Glomerular visceral epithelial cell (primary cell): ENCODE measurements at regions not wholly inside any gene's neighbourhood (a gene's known extent, or its start where the extent isn't known, plus 50 kb on each side); places are given as distances from the start of the nearest gene placed in this dataset.
"Not testable (repeated sequence)": the region's sequence is repeated elsewhere in the genome, so short reads cannot be mapped to it uniquely, and the experiment has no call there.

Experiments used
- DNase-seq: peaks from one replicate; pipeline ENCODE4 v3.0.0-alpha.2; 2016; ENCODE audit errors: extremely low spot score

GRCh38 chr2:60246583-60246982 lies 306.9 kb downstream of the BCL11A start:
- no peak for DNase-seq

GRCh38 chr2:60234274-60234986 lies 319.0 kb downstream of the BCL11A start:
- no peak for DNase-seq

GRCh38 chr2:60230596-60230995 lies 322.9 kb downstream of the BCL11A start:
- no peak for DNase-seq

DNA sequence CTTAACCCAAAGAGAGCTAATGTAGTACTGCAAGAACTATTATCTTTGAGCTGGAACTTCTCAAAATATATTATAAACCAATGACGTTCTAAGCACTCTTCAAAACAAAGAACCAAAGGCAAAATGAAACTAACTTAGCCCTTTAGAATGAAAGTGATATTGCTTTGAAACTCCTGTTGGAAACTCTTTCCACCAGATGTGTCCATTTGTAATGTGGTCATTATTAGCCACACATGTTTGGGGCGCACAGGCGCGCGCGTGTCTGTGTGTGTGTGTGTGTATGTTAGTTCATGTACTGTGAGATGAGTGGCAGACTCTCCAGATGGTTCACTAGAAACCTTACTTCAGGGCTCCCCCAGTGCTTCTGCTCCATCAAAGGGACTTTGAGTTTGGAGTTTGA lies 323.4 kb downstream of the BCL11A start:
- no peak for DNase-seq

- DNase-seq = no peak
Measured at GRCh38 chr2:60226943-60227342, 326.5 kb downstream of the BCL11A start.

GRCh38 chr2:60226191-60226590 lies 327.3 kb downstream of the BCL11A start:
- DNase-seq = no peak

- DNase-seq = no peak
Measured at GRCh38 chr2:60223859-60224258, 329.6 kb downstream of the BCL11A start.

DNA sequence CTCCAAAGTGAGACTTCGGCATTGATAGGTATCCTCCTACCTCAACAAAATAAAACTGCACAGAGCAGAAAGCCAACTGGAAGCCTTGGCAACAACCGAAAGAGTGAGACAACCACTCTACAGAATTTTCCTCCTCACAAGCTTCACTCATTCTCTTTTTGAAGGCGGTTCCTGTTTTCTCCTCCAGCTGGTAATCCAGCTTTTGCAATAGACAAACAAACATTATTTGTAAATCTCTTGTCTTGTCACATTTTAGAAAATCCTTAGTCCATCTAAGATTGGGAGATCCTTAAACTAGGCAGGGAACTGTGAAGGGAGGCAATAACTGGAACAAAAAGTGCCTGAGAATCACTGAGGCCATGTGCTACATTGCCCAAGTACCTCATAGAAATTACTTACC lies 332.4 kb downstream of the BCL11A start:
- DNase-seq = no peak

DNA sequence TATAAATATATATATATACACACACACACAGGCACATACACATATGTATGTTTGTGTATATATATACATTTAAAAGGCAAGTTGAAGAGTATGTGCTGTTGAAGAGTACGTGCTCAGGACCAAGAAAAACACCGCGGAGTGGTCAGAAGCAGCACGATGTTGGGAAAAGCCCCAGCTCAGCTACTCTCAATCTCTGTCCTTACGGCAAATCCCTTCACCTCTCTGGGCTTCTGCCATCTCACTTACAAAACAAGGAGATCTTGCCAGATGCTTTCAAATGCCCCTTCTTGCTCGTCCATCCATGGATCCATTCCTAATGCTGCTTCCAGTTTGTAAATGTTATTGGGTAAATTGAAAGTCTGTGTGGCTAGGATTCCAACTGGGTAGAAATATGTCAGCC lies 333.9 kb downstream of the BCL11A start:
- DNase-seq = no peak

GRCh38 chr2:60216452-60216995 lies 336.9 kb downstream of the BCL11A start:
- no peak for DNase-seq

GRCh38 chr2:60215386-60215901 lies 338.0 kb downstream of the BCL11A start:
- no peak for DNase-seq

- no peak for DNase-seq
Measured at GRCh38 chr2:60214626-60214875, 338.9 kb downstream of the BCL11A start.

DNA sequence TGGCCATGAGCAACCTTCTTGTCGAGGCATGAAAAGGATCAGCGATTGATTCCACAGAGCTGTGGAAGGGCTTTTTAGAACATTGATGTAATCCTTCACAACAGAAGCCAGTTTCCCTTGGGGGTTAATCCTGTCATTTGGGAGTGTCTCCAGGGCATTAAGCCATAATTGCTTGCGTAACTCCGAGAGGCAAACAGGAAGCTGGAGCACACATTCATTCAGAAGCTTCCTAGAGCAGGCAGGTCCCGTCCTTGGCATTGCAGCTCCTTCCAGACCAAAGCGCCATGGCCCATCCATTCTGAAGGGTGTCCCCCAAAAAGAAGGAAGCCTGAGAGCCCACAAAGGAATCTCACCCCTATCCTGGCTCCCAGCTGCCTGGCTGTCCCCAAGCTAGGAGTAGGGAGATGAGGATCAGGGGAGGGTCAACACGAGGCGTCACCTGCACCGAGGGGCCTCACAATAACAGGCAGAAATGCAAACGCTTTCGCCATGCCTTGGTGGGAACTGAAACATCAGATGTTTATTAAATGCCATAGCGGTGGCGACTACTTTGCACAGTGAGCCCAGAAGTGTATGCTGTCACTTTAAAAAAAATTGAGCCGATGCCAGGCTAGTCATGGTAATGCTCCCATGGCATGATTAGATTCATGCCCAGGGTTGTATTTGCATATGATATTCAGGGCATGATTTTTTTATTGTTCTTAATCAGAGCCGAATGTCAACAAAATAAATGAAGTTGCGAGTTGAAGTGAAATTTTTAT lies 339.4 kb downstream of the BCL11A start:
- no peak for DNase-seq

GRCh38 chr2:60212181-60212945 lies 341.1 kb downstream of the BCL11A start:
- DNase-seq = no peak

GRCh38 chr2:60189006-60189405 lies 364.4 kb downstream of the BCL11A start:
- DNase-seq = not testable (repeated sequence)

- DNase-seq = no peak
Measured at GRCh38 chr2:60175290-60175689, 378.2 kb downstream of the BCL11A start.

- DNase-seq = no peak
Measured at GRCh38 chr2:60174146-60174545, 379.3 kb downstream of the BCL11A start.

DNA sequence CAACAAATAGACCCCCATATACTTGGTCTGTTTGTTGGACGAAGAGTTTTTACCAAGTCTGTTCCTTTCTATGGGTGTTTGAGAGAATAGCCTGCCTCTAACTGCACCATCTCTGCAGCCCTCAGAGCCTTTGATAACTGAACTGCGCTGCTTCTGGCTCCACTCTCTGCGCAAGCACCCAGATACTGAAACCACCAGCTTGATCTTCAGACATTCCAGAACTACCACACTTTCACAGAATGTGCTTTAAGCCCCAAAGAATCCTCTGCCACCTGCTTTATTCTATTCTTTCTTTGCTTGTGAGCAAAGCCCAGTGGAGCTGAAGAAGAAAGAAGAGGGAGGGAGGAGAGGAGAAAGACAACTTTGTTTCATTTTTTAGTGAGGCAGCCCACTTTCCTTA lies 380.7 kb downstream of the BCL11A start:
- DNase-seq = no peak

DNA sequence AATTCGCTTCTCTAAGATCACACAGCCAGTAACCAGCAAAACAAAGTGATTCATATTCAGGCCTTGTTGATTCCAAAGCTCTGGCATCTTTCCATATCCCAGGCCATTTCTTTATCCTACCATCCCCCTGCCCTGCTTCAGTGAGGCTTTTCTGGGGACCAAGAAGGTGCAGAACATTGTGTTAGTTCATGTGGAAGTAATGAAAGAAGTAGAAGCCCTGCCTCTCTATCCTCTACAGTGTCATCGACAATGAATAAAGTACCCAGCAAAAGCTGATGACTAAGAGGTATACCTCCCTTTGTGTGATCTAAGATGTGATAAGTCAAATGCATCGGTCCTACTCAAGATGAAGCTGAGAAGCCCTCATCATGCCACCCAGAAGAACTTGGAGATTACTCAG lies 383.2 kb downstream of the BCL11A start:
- DNase-seq = no peak

DNA sequence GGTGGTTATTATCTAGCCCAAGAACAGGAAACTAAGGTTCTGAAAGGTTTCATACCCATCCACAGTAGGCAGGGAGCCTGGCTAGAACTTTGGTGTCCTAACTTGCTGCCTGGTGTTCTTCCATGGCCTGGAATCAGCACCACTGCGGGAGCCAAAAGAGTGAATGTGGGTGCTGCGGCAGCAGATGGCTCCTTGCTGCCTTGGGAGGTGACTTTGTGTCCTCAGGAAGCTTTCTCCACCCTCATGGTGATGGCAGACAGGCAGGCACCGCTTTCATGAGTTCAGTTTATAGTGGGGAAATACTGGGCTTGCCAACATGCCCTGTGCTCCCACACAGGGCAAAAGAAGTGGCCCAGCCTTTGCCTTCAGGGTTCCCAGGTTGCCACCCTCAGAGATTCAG lies 385.2 kb downstream of the BCL11A start:
- DNase-seq = no peak

GRCh38 chr2:60167089-60167488 lies 386.4 kb downstream of the BCL11A start:
- no peak for DNase-seq

- no peak for DNase-seq
Measured at GRCh38 chr2:60163691-60164090, 389.8 kb downstream of the BCL11A start.
